Type B pancreatic cell (in vitro differentiated cells): ENCODE measurements at regions not wholly inside any gene's neighbourhood (a gene's known extent, or its start where the extent isn't known, plus 50 kb on each side); places are given as distances from the start of the nearest gene placed in this dataset.
"Not testable (repeated sequence)": the region's sequence is repeated elsewhere in the genome, so short reads cannot be mapped to it uniquely, and the experiment has no call there.

Source experiments
- DNase-seq: peaks from one replicate; pipeline ENCODE4 v3.0.0; 2021; ENCODE audit warnings: mixed read lengths; ENCODE audit not compliant: unreplicated experiment; ENCODE audit errors: extremely low spot score
- H3K27ac Mint-ChIP-seq: 2 replicates; pipeline ENCODE4 v1.8.0; 2021; ENCODE audit warnings: mild to moderate bottlenecking, mixed read lengths
- H3K27me3 Mint-ChIP-seq: 2 replicates; pipeline ENCODE4 v1.8.0; 2021; ENCODE audit warnings: mixed read lengths
- H3K36me3 Mint-ChIP-seq: 2 replicates; pipeline ENCODE4 v1.8.0; 2021; ENCODE audit warnings: mixed read lengths
- H3K4me1 Mint-ChIP-seq: one replicate; pipeline ENCODE4 v1.8.0; 2021; ENCODE audit warnings: mixed read lengths; ENCODE audit not compliant: unreplicated experiment
- H3K4me3 Mint-ChIP-seq: 2 replicates; pipeline ENCODE4 v1.8.0; 2021; ENCODE audit warnings: mild to moderate bottlenecking, mixed read lengths
- H3K9me3 Mint-ChIP-seq: 2 replicates; pipeline ENCODE4 v1.8.0; 2021; ENCODE audit warnings: mixed read lengths
- TF ChIP-seq, protein P1 (sequence below): fragments of 200-600 bp; sonication (generic); conservative IDR thresholded peaks from 2 replicates; pipeline ENCODE4 v1.5.0; 2021; ENCODE audit warnings: antibody characterized with exemption, mild to moderate bottlenecking

DNA sequence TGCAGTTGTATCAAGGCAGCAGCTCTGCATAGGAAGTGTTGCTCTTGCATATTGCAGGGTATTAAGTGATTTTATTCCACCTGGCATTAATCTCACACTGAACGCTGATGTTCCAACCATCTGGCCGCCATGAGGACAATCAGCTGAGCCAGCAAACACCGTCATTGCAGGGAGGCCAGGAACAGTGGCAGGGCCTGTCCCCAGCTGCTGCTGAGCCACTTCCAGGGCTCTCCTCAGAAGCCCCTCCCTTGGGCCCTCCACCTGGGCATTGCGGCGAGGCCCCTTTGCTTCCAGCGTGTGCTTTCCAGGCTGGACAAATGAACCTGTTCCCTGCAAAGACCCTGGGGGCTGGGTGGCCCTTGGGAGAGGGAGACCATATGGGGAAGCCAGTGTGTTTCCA lies 171.6 kb upstream of the C1orf174 start:
- TF ChIP-seq, protein P1, sequence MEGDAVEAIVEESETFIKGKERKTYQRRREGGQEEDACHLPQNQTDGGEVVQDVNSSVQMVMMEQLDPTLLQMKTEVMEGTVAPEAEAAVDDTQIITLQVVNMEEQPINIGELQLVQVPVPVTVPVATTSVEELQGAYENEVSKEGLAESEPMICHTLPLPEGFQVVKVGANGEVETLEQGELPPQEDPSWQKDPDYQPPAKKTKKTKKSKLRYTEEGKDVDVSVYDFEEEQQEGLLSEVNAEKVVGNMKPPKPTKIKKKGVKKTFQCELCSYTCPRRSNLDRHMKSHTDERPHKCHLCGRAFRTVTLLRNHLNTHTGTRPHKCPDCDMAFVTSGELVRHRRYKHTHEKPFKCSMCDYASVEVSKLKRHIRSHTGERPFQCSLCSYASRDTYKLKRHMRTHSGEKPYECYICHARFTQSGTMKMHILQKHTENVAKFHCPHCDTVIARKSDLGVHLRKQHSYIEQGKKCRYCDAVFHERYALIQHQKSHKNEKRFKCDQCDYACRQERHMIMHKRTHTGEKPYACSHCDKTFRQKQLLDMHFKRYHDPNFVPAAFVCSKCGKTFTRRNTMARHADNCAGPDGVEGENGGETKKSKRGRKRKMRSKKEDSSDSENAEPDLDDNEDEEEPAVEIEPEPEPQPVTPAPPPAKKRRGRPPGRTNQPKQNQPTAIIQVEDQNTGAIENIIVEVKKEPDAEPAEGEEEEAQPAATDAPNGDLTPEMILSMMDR: no peak
- Mint-ChIP-seq H3K36me3 (no peaks in the 10 kb centered on the region), H3K27me3 (peaks cover 17% of the 10 kb centered on the region), H3K27ac (no peak overlapping the region), H3K4me3 (no peak overlapping the region), H3K4me1 (peaks cover 7% of the 10 kb centered on the region), H3K9me3 (no peaks in the 10 kb centered on the region)
- DNase-seq: no peak

- Mint-ChIP-seq H3K4me1 (peaks cover 7% of the 10 kb centered on the region), H3K4me3 (no peak overlapping the region), H3K27ac (no peak overlapping the region), H3K27me3 (peaks cover 17% of the 10 kb centered on the region), H3K36me3 (no peaks in the 10 kb centered on the region), H3K9me3 (no peaks in the 10 kb centered on the region)
- DNase-seq: no peak
- TF ChIP-seq, protein P1: no peak
Measured at GRCh38 chr1:4072481-4073153, 172.5 kb upstream of the C1orf174 start.

- peaks cover 7% of the 10 kb centered on the region for H3K4me1 Mint-ChIP-seq
- H3K9me3 Mint-ChIP-seq: peaks cover 5% of the 10 kb centered on the region
- TF ChIP-seq, protein P1: no peak
- peaks cover 20% of the 10 kb centered on the region for H3K27me3 Mint-ChIP-seq
- no peak overlapping the region for H3K27ac Mint-ChIP-seq
- H3K4me3 Mint-ChIP-seq: no peak overlapping the region
- DNase-seq: no peak
- H3K36me3 Mint-ChIP-seq: no peaks in the 10 kb centered on the region
Measured at GRCh38 chr1:4075436-4076225, 175.6 kb upstream of the C1orf174 start.

DNA sequence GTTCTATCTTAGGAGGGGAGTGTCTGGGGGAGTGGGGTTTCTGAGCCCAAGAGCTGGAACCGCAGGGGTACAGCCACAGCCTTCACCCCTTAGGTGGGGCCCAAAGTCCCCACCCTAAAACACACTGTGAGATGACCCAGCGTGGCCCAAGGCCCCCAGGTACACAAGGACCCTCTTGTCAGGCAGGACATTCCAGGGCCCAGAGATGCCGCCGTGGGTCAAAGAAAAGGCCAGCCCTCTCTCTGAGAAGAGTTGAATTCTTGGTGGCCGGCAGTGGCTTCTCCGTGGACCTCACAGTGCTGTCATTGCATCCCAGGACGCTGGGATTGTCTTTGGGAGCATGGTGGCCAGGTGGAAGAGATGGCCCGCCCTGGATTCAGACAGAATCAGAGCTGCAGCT lies 176.3 kb upstream of the C1orf174 start:
- no peak overlapping the region for H3K4me3 Mint-ChIP-seq

GRCh38 chr1:4078091-4078962 lies 178.3 kb upstream of the C1orf174 start:
- not testable (repeated sequence) for H3K36me3 Mint-ChIP-seq, DNase-seq, H3K4me3 Mint-ChIP-seq, H3K4me1 Mint-ChIP-seq, H3K27ac Mint-ChIP-seq
- Mint-ChIP-seq H3K27me3 (peaks cover 14% of the 10 kb centered on the region), H3K9me3 (peaks cover 11% of the 10 kb centered on the region)

More for the DNA sequence above, 176.3 kb upstream of the C1orf174 start:
- Mint-ChIP-seq H3K36me3 (no peaks in the 10 kb centered on the region), H3K27me3 (peaks cover 26% of the 10 kb centered on the region), H3K4me1 (peaks cover 7% of the 10 kb centered on the region), H3K9me3 (peaks cover 11% of the 10 kb centered on the region), H3K27ac (no peak overlapping the region)
- DNase-seq: no peak
- TF ChIP-seq, protein P1: no peak
